ENCODE measurements at regions not wholly inside any gene's neighbourhood (a gene's known extent, or its start where the extent isn't known, plus 50 kb on each side); places are given as distances from the start of the nearest gene placed in this dataset.

DNA sequence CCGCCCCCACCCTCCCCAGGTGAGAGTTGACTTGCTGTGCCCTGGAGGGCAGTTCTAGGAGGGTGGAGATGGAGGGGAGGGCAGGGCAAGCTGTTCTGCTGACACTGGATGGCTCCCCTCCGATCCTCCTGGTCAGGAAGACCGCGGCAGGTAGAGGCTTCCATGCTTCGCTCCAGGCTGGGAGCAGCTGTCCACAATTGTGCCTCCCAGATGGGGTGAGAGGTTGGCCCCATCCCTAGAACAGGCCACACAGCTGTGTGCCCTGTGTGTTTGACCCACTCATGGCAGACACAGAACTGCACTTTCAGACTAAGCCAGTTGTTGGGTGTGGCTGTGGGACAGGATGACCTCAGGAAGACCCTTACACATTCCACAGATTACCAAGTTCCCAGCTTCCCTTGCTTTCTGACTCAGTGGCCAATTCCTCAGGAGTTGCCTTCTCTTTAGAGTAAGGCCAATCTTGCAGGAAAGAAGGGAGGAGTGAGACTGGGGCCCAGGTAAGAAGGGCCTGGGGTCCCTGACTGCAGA lies 72.1 kb upstream of the HSPA9 start:
- no peak overlapping the region for H3K27ac Mint-ChIP-seq
- H3K9me3 ChIP-seq (ENCODE audit: control insufficient read depth, insufficient read depth, low read length) = no peaks in the 10 kb centered on the region
- H3K4me1 Mint-ChIP-seq = peaks cover 0 to 5% of the 10 kb centered on the region in 2 donors
- H3K36me3 ChIP-seq (ENCODE audit: control insufficient read depth, insufficient read depth, low read length) = no peaks in the 10 kb centered on the region
- no peak overlapping the region for H3K4me3 Mint-ChIP-seq
- no peaks in the 10 kb centered on the region for H3K4me1 ChIP-seq (ENCODE audit: control insufficient read depth, insufficient read depth, low read length)
- peaks cover 50% of the 10 kb centered on the region for H3K27me3 ChIP-seq (ENCODE audit: control insufficient read depth, insufficient read depth, low read length)
- intact Hi-C loops (cut with micrococcal nuclease) = no loop called here
- TF ChIP-seq, protein P1, sequence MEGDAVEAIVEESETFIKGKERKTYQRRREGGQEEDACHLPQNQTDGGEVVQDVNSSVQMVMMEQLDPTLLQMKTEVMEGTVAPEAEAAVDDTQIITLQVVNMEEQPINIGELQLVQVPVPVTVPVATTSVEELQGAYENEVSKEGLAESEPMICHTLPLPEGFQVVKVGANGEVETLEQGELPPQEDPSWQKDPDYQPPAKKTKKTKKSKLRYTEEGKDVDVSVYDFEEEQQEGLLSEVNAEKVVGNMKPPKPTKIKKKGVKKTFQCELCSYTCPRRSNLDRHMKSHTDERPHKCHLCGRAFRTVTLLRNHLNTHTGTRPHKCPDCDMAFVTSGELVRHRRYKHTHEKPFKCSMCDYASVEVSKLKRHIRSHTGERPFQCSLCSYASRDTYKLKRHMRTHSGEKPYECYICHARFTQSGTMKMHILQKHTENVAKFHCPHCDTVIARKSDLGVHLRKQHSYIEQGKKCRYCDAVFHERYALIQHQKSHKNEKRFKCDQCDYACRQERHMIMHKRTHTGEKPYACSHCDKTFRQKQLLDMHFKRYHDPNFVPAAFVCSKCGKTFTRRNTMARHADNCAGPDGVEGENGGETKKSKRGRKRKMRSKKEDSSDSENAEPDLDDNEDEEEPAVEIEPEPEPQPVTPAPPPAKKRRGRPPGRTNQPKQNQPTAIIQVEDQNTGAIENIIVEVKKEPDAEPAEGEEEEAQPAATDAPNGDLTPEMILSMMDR (IDR thresholded peaks at IDR 0.05) = no peak
- H3K4me3 ChIP-seq (ENCODE audit: low read length) = no peak overlapping the region
- ATAC-seq (no peak), DNase-seq (no peak)
- no peaks in the 10 kb centered on the region for H3K36me3 Mint-ChIP-seq
- H3K9me3 Mint-ChIP-seq = no peaks in the 10 kb centered on the region
- H3K27me3 Mint-ChIP-seq (ENCODE audit: low read depth in 2 of 2) = peaks cover 52 to 56% of the 10 kb centered on the region in 2 donors
- 97% methylated on average over 4 of the region's 5 CpGs for WGBS (ENCODE audit: insufficient coverage)
- H3K27ac ChIP-seq (ENCODE audit: low read length) = no peak overlapping the region

DNA sequence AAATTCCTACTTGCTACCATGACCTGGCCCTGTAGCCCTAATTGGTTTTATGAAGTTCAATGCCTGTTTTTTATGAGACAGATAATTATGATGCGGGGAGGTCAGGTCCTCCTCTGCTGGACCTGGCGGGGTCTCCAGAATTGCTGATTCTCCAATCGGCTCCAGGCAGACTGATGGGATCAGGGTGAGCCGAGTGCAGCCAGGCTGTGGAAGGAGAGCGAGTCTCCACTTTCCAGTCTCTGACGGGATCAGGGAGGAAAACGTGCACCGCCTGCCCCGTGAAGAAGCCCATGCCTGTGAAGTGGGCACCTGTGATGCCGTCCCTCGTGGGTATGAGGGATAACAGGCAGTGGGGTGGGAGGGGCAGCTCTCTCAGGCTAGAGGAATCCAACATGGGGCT lies 71.5 kb upstream of the HSPA9 start:
- no peak overlapping the region for H3K27ac ChIP-seq (ENCODE audit: low read length)
- 85% methylated on average over 11 of the region's 11 CpGs for WGBS (ENCODE audit: insufficient coverage)
- no peaks in the 10 kb centered on the region for H3K9me3 ChIP-seq (ENCODE audit: control insufficient read depth, insufficient read depth, low read length)
- H3K9me3 Mint-ChIP-seq = no peaks in the 10 kb centered on the region
- no peaks in the 10 kb centered on the region for H3K4me1 ChIP-seq (ENCODE audit: control insufficient read depth, insufficient read depth, low read length)
- H3K4me3 ChIP-seq (ENCODE audit: low read length) = no peak overlapping the region
- TF ChIP-seq, protein P1 (IDR thresholded peaks at IDR 0.05) = no peak
- H3K36me3 Mint-ChIP-seq = no peaks in the 10 kb centered on the region
- H3K4me1 Mint-ChIP-seq = peaks cover 0 to 3% of the 10 kb centered on the region in 2 donors
- H3K4me3 Mint-ChIP-seq = no peak overlapping the region
- H3K27me3 Mint-ChIP-seq (ENCODE audit: low read depth in 2 of 2) = peaks cover 50 to 51% of the 10 kb centered on the region in 2 donors
- intact Hi-C loops (cut with micrococcal nuclease) = no loop called here
- H3K27me3 ChIP-seq (ENCODE audit: control insufficient read depth, insufficient read depth, low read length) = peaks cover 47% of the 10 kb centered on the region
- no peak for ATAC-seq
- DNase-seq = no peak
- H3K27ac Mint-ChIP-seq = no peak overlapping the region
- H3K36me3 ChIP-seq (ENCODE audit: control insufficient read depth, insufficient read depth, low read length) = no peaks in the 10 kb centered on the region

DNA sequence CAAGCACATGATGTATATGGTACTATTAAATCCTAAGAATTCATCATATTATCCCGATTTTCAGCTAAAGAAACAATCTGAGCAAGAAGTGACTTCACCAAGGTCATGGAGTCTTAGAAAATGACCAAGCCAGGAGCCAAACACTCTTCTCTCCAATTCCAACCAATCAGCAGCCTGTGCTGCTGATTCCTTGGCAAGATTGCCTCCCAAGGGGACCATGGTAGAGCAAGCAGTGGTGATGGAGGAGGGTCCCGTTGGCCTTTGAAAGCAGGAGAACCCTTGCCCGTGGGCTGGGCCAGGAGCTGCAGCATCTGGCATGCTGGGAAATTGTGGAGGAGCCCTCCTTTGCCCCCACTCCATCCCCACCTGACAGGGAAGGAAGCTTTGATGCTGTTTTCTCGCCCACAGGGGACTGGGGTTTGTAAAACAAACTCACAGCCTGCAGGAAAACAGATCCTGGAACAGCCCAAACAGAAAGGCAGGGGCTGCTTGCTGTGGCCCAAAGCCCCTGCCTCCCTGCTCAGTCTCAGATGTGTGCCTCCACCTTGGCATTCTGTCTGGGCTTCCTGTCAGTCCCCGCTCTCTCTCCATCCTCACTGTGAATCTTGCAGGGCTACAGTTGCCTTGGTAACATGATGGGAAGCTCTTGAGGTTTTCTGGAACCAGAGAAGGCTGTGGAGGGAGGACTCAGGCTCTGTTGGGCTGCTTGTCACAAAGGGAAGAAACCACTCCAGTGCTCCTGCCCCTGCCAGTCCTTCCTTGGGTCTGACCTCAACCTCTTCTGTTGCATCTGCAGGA lies 70.8 kb upstream of the HSPA9 start:
- Histone ChIP-seq H3K27ac (ENCODE audit: low read length) (no peak overlapping the region), H3K9me3 (ENCODE audit: control insufficient read depth, insufficient read depth, low read length) (no peaks in the 10 kb centered on the region), H3K4me1 (ENCODE audit: control insufficient read depth, insufficient read depth, low read length) (no peaks in the 10 kb centered on the region), H3K27me3 (ENCODE audit: control insufficient read depth, insufficient read depth, low read length) (peaks cover 47% of the 10 kb centered on the region), H3K36me3 (ENCODE audit: control insufficient read depth, insufficient read depth, low read length) (no peaks in the 10 kb centered on the region), H3K4me3 (ENCODE audit: low read length) (no peak overlapping the region)
- Mint-ChIP-seq H3K4me3 (no peak overlapping the region), H3K27me3 (ENCODE audit: low read depth in 2 of 2) (peaks cover 44 to 47% of the 10 kb centered on the region in 2 donors), H3K27ac (no peak overlapping the region), H3K4me1 (no peaks in the 10 kb centered on the region), H3K36me3 (no peaks in the 10 kb centered on the region), H3K9me3 (no peaks in the 10 kb centered on the region)
- intact Hi-C loops (cut with micrococcal nuclease) = no loop called here
- 80% methylated on average over 5 of the region's 5 CpGs for WGBS (ENCODE audit: insufficient coverage)
- DNase-seq = no peak
- ATAC-seq = no peak
- TF ChIP-seq, protein P1 (IDR thresholded peaks at IDR 0.05) = no peak
